GM21723 (cell line): ENCODE measurements at regions not wholly inside any gene's neighbourhood (a gene's known extent, or its start where the extent isn't known, plus 50 kb on each side); places are given as distances from the start of the nearest gene placed in this dataset.
"Not testable (repeated sequence)": the region's sequence is repeated elsewhere in the genome, so short reads cannot be mapped to it uniquely, and the experiment has no call there.

Experiments
- ATAC-seq: cut with Tn5 transposase; IDR thresholded peaks from one replicate; pipeline ENCODE4 v1.9.1; 2021; ENCODE audit warnings: mild to moderate bottlenecking, moderate library complexity; ENCODE audit not compliant: unreplicated experiment

GRCh38 chr2:147165697-147166382, 679.0 kb upstream of the ACVR2A start:
- no peak for ATAC-seq

DNA sequence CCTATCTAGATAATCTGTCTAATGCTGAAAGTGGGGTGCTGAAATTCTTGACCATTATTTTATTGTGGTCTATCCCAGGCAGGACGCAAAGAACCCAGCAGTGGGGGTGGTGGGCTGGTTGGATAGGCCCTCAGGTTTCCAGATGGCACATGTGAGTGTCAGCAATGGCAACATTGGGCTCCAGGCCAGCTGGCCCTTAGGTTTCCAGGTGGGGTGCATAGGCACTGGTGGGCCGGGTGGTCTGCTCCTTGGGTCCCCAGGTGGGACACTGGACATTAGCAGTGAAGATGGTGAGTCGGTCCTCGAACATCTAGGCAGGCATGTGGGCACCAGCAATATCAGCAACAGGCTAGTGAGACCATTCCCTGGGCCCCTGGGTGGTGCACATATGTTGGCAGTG, 680.3 kb upstream of the ACVR2A start:
- ATAC-seq: no peak

- ATAC-seq: no peak
These were observed 683.1 kb upstream of the ACVR2A start for GRCh38 chr2:147161746-147162145.

DNA sequence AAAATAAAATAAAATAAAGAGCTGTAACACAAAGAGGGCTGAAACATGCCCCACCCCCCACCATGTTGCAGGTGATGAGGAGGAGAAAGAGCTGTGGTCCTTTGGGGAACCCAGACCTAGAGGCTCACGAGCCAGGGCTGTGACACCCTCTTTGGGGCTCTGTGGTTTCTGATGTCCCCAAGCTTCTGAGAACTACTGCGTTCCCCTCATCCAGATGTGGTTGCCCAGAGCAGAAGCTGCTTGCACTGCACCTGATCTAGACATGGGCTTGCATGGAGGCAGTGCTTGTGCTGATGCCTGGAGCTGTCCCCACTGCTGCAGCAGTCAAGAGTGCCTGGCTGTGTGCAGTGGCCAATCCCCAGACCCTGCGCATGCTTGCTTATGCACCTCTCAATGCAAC, 687.9 kb upstream of the ACVR2A start:
- no peak for ATAC-seq

DNA sequence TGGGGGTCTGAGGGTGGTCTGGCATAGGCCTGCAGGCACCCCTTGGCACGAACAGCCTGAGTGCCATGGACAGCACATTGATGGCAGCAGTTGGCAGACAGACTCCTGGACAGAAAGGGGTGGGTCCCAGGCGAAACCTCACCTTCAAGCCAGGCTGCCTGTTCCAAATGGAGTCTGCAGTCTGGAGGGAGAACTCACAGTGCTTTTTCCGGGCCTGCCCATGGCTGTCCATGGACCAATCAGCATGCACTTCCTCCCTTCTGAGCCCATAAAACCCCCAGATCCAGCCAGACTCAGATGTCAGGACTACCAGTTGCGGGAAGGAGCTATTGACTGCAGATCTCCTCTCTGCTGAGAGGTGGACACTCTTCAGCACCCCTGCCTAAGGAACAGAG, 694.6 kb upstream of the ACVR2A start:
- no peak for ATAC-seq

GRCh38 chr2:147149575-147150240, 695.1 kb upstream of the ACVR2A start:
- ATAC-seq: no peak

DNA sequence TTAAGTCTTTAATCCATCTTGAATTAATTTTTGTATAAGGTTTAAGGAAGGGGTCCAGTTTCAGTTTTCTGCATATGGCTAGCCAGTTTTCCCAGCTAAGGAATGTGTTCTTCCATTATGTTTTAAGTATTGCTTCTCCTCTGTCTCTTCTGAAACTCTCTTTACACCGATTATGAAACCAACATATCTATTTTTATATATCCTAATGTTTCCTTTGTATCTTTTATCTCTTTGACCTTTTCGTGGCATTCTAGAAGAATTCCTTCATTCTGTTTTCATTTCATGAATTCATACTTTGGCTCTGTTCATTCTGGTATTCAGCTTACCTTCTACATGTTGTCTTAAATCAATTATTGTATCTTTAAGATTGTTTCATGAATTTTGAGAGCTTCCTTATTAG, 697.0 kb upstream of the ACVR2A start:
- ATAC-seq: no peak

DNA sequence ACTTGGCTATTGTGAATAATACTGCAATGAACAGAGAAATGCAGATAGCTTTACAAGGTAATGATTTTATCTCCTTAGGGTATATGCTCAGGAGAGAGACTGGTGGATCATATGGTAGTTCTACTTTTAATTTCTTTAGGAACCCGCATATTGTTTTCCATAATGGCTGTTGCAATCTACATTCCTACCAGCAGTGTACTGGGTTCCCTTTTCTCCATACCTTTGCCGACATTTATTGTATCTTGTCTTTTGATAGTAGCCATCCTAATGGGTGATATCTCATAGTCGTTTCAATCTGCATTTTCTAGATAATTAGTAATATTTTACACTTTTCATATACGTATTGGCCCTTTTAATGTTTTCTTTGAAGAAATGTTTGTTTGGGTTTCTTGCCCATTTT, 702.9 kb upstream of the ACVR2A start:
- ATAC-seq: no peak

- ATAC-seq: not testable (repeated sequence)
These were observed 705.1 kb upstream of the ACVR2A start for GRCh38 chr2:147139732-147140131.

DNA sequence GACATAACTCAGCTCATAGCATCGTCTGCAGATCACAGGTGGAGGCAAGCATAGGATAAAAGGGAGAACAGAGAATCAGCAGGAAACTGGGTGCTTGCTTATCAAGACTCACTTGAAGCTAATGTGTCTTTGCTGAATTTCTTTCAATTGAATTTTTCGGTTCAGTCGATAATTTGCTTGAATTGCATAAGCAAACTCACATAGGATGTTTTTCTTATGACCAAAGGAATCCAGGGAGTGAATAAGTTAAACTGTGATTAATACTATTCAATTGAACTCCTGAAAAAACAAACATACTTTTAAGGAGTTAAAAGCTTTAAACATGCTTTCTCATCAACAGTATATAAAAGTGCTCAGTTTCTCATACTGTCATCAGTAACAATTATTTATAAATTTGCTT, 707.1 kb upstream of the ACVR2A start:
- ATAC-seq: no peak

DNA sequence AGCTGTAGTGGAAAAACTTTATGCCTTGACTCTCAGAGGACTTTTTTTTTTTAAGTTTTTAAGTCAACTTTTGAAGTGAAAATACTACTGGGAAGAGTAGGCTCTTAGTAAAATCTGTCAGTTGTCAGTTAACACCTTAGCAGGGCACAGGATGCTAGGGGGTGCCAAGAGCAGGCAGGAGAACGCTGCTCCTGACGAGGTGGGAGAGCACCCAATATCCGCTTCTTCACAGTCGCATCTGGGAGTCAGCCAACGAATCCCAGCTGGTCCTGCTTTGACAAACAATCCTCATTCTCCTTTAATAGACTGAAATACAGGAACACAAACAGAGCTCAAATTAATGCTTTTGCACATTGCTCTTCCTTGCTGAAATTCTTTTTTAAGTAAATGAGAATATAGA, 709.5 kb upstream of the ACVR2A start:
- no peak for ATAC-seq

DNA sequence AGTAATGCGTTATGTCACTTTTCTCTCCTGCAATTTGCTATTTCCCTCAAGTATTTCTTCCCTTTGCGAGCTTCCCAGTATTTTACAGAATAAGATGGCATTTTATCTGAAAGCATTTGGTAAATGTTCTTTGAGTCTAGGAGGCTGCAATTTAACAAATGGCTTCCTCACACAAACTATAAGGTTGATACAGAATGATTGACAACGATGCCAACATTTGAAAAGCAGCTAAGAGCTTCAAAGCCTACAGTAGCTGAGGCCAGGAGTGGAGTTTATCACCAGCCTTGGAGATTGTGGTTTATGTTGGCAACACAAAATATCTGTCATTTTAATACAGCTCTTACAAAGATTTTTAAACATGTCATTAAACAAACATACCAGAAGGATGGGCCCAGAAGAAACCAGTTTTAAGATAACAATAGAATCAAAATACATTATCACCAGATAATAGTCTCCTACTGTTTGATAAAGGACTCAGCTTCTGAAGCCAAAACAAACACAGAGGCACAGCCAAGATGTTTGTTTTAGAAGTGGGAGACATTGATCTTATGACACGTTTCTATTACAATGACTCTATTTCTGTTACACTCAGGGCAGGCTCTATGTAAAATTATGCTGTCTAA, 711.4 kb upstream of the ACVR2A start:
- ATAC-seq: no peak

- ATAC-seq: no peak
These were observed 719.7 kb upstream of the ACVR2A start for GRCh38 chr2:147125145-147125544.

DNA sequence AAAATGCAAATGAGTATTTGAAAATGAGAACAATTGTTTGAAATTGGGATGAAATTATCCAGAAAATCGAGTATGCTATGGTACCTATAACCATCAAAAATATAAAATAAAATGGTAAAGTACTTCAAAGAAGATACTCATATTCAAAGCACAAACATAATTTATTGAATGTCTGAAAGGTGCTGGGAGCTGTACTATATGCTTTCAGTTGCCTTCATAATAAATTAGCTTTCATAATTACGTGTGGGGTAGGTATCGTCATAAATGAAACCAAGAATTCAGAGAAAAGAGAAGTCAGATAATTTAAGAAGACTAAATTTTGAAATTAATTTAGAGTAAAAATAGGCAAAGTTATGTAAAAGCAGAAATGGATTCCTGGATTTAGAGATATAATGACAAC, 721.9 kb upstream of the ACVR2A start:
- ATAC-seq: no peak

DNA sequence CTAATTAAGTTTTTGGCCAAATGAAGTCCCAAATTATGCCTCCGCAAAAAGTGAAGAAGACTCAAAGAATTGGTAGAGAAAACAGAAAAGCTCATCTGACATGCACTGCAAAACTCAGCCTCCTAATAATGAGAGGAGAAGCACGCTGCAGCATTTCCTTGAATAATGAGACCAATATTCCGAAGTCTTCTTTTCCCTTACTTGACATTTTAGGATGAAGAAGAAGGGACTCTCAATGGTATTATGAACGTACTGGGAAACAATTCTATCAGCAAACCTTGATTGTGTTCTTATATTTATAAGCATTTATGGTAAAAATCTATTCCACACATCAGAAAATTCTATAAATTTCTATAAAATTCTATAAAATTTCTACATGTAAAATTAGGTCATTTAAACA, 733.9 kb upstream of the ACVR2A start:
- ATAC-seq: no peak

GRCh38 chr2:147110317-147110716, 734.5 kb upstream of the ACVR2A start:
- no peak for ATAC-seq

DNA sequence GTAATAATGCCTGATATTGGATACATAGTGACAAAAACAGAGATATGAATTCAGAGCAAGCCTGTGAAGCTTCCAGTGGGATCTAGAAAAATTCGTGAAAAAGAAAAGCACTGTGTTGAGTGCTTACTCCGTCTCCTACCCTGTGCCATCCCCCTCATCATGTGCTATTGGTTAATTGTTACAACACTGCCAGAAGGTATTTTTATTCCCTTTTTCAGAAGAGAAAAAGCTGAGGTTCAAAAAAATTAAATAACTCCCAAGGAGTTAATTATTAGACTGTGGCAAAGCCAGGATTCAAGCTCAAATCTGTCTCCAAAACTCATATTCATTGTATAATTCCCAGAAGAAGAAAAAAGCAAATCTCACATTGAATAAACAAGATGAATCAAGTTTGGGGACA, 735.5 kb upstream of the ACVR2A start:
- ATAC-seq: no peak

GRCh38 chr2:147108548-147108947, 736.3 kb upstream of the ACVR2A start:
- ATAC-seq: no peak

- no peak for ATAC-seq
These were observed 742.7 kb upstream of the ACVR2A start for GRCh38 chr2:147101941-147102790.

GRCh38 chr2:147100406-147101035, 744.3 kb upstream of the ACVR2A start:
- ATAC-seq: no peak

GRCh38 chr2:147099845-147100244, 745.0 kb upstream of the ACVR2A start:
- no peak for ATAC-seq
